ENCODE measurements at regions not wholly inside any gene's neighbourhood (a gene's known extent, or its start where the extent isn't known, plus 50 kb on each side); places are given as distances from the start of the nearest gene placed in this dataset.
"Not testable (repeated sequence)": the region's sequence is repeated elsewhere in the genome, so short reads cannot be mapped to it uniquely, and the experiment has no call there.

DNA sequence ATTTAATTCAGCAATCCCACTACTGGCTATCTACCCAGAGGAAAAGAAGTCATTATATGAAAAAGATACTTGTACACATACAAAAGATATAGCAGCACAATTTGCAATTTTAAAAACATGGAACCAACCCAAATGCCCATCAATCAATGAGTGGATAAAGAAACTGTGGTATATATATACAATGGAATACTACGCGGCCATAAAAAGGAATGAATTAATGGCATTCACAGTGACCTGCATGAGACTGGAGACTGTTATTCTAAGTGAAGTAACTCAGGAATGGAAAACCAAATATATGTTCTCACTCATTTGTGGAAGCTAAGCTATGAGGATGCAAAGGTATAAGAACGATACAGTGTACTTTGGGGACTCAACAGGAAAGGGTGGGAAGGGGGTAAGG is 102.8 kb upstream of the KCNMA1 start:
- not testable (repeated sequence) for DNase-seq (ENCODE audit: low read depth)

DNA sequence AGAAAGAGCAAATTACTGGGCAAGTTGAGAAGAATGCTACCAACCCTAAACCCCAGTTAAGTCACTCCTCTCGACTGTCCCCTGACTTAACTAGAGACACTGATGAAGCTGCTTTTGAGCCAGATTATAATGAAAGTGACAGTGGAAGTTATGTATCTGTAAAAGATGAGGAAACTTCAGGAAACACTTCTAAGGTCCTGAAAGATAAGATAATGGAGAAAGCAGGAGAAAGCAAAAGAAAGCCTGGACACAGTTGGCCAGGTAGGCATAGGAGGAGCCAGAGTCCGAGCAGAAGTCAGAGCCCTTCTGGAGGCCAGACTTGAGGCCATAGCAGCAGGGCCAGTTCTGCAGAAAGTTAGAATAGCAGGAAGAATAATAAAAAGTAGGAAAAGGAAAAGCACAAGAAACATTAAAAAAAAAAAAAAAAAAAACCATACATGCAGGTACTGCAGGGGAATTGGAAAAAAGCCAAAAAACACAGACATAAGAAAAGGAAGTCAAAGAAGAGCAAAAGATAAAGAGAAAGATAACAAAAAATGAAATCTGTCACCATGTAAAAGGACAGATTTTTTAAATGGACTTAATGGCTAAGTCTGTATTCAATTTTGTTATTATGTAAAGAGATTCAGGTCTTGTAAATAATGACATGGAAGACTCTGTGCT is 101.0 kb upstream of the KCNMA1 start:
- DNase-seq (ENCODE audit: low read depth) = no peak

GRCh38 chr10:77737608-77738007 is 100.0 kb upstream of the KCNMA1 start:
- DNase-seq (ENCODE audit: low read depth) = peak; percentile 87

GRCh38 chr10:77735136-77735535 is 97.5 kb upstream of the KCNMA1 start:
- DNase-seq (ENCODE audit: low read depth) = not testable (repeated sequence)

DNA sequence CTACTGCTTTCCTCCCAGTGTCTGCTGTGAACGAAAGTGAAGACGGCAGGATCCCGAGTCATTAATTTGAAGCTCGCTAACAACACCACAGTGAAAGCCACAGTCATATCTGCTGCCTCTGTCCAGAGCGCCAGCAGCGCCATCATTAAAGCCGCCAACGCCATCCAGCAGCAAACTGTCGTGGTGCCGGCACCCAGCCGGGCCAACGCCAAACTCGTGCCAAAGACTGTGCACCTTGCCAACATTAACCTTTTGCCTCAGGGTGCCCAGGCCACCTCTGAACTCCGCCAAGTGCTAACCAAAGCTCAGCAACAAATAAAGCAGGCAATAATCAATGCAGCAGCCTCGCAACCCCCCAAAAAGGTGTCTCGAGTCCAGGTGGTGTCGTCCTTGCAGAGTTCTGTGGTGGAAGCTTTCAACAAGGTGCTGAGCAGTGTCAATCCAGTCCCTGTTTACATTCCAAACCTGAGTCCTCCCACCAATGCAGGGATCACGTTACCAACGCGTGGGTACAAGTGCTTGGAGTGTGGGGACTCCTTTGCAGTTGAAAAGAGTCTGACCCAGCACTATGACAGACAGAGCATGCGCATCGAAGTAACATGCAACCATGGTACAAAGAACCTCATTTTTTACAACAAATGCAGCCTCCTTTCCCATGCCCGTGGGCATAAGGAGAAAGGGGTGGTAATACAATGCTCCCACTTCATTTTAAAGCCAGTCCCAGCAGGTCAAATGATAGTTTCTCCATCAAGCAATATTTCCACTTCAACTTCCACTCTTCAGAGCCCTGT is 94.8 kb upstream of the KCNMA1 start:
- no peak for DNase-seq (ENCODE audit: low read depth)

DNA sequence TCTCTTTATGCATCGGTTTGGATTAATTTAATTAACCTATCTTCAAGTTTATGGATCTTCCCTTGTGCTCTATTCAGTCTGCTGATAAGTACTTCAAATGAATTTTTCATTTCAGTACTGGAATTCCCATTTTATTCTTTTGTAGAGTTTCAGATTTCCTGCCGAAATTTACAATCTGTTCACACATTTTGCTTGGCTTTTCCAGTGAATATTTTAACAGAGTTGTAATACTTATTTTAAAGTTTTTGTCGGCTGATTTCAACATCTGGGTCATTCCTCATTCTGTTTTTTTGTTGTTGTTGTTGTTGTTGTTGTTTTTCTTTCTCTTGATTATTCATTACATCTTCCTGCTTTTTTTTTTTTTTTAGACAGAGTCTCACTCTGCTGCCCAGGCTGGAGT is 89.9 kb upstream of the KCNMA1 start:
- no peak for DNase-seq (ENCODE audit: low read depth)

DNA sequence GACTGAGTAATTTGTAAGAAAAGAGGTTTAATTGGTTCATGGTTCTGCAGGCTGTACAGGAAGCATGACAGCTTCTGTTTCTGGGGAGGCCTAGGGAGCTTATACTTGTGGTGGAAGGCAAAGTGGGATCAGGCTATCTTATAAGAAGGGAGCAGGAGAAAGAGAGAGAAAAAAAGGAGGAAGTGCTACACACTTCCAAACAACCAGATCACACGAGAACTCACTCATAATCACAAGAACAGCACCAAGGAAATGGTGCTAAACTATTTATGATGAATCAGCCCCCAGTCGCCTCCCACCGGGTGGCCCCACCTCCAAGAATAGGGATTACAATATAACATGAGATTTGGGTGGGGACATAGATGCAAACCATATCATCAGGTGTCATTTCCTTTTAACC is 89.1 kb upstream of the KCNMA1 start:
- no peak for DNase-seq (ENCODE audit: low read depth)

DNA sequence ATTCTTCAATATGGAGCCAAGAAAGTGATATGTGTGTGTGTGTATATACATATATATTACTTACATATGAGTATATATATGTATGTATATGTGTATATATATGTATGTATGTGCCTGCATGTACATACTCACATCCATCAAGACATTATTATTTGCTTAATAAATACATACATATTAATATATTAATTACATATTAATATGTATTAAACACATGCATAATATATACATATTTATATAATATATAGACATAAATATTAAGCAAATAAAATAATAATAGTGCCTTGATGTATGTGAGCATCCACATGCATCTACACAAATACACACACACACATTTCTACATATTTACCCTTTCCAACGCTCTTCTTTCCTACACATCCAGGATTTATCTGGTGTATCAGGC is 88.7 kb upstream of the KCNMA1 start:
- no peak for DNase-seq (ENCODE audit: low read depth)

GRCh38 chr10:77724820-77725219 is 87.2 kb upstream of the KCNMA1 start:
- no peak for DNase-seq (ENCODE audit: low read depth)

DNA sequence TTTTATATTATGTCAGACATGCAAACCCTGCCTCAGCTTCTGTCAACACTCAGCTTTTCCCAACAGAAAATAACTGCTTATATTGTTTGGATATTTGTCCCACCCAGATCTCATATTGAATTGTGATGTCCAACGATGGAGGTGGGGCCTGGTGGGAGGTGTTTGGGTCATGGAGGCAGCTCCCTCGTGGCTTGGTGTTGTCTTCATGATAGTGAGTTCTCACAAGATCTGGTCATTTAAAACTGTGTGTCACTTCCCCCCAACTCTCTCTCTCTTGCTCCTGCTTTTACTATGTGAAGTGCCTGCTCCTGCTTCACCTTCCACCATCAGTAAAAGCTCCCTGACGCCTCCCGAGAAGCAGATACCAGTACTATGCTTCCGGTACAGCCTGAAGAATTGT is 85.8 kb upstream of the KCNMA1 start:
- no peak for DNase-seq (ENCODE audit: low read depth)

GRCh38 chr10:77722956-77723355 is 85.3 kb upstream of the KCNMA1 start:
- not testable (repeated sequence) for DNase-seq (ENCODE audit: low read depth)

DNA sequence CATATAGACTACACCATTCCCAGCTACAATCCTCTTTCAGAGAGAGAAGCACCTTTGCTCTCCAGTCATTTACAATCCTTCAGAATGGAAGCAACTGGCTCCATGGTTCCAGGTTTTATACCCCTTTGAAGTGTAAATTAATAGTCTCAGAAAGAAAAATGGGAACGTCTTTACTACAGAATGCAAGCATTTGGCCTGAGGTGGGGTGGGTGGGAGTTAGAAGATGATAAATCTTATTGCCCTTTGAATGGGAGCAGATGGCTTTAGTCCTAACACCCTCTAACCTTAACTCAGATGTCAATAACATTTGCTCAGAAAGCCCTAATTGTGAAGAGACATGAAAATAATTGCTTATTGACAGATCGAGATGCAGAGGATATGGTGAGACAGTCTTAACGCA is 84.2 kb upstream of the KCNMA1 start:
- no peak for DNase-seq (ENCODE audit: low read depth)

- DNase-seq (ENCODE audit: low read depth) = no peak
These were observed 81.3 kb upstream of the KCNMA1 start for GRCh38 chr10:77718957-77719356.

- DNase-seq (ENCODE audit: low read depth) = not testable (repeated sequence)
These were observed 80.7 kb upstream of the KCNMA1 start for GRCh38 chr10:77718312-77718711.

DNA sequence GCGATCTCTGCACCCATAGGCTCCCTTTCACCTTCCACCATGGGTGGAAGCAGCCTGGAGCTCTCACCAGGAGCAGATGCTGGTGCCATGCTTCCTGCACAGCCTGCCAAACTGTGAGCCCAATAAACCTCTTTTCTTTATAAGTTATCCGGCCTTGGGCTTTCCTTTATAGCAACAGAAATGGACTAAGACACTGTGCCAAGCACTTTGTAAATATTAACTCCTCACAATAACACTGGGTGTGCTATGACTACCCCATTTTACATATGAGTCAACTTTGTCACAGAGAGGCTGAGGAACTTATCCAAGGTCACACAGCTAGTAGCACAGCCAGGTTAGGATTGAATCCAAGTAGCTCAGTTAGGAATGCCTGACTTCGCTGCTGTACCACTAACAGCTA is 79.7 kb upstream of the KCNMA1 start:
- no peak for DNase-seq (ENCODE audit: low read depth)

- no peak for DNase-seq (ENCODE audit: low read depth)
These were observed 79.1 kb upstream of the KCNMA1 start for GRCh38 chr10:77716458-77717317.

GRCh38 chr10:77715536-77715935 is 77.9 kb upstream of the KCNMA1 start:
- no peak for DNase-seq (ENCODE audit: low read depth)

DNA sequence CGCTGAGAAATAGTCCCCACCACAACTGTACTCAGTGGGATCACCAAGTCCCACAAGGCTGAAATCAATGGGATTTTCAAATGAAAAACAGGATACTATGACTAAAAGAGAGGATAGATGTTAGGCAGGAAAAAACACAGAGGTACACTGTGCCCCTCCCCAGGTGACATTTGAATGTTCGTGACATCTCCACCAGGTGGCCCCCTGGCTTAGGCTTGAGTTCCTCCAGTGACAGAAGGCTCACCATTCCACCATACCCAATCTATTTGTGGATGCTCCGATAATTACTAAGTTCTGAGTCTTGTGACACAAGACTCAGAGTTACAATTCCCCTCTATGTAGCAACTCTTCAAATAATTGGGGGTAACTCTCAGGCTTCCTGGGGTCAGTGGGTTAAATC is 77.5 kb upstream of the KCNMA1 start:
- no peak for DNase-seq (ENCODE audit: low read depth)

DNA sequence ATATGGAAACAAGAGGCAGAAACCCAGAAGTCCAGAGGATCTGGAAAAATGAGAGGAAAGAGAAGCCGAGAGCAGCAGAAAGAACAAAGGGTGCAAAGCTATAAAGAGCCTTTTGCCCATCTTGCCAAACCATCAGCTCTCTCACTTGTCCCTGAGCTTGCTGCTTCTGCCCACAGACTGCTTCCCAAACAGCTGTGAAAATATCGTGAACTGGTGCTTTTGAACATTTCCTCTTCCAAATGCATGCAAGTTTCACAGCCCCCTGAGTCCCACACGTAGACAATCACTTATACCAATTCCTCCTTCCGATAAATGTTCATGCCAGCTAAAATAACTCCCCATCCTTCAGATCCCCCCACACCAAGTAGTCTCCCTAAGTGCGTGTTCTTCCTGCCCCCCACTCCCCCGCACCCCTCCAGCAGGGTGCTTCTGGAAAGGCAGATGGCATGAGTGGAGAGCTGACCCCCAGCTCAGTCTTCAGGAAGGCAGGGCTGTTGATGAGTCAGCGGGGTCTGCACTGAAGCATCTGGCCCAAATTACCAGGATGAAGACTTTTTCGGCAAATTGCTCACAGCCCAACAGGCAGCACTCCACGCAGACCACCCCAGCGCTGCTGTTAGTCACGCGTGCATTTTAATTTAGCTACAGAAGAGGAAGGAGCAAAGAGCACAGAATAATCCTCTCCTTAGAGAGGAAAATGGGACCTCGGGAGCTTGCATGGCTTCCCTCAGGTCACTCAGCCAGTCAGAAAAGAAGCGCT is 76.1 kb upstream of the KCNMA1 start:
- DNase-seq (ENCODE audit: low read depth) = no peak

GRCh38 chr10:77712207-77712606 is 74.6 kb upstream of the KCNMA1 start:
- DNase-seq (ENCODE audit: low read depth) = no peak

DNA sequence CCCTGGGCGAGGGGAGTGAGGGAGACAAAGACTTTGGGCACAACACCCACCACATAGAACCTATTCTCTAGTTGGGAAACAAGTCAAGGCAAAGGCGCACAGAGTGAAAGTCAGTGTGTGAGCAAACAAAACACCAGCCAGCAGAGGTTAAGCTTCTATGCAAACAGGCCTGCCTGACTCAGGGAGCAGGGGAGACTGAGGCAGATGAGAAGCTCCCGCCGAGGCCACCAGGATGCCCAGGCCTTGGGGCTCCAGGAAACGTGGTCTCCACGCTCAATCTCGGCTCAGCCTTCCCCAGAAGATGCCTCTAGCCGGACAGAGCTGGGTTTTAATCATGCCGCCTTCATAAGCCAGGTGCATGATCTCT is 74.1 kb upstream of the KCNMA1 start:
- no peak for DNase-seq (ENCODE audit: low read depth)
